Epithelial cell of esophagus (primary cell): ENCODE measurements at regions not wholly inside any gene's neighbourhood (a gene's known extent, or its start where the extent isn't known, plus 50 kb on each side); places are given as distances from the start of the nearest gene placed in this dataset.
A peak's percentile ranks its signal among the peaks of the same experiment; 100 is the strongest.

ENCODE experiments used
- DNase-seq: peaks from one replicate; pipeline ENCODE4 v3.0.0; 2010; ENCODE audit warnings: low read depth
- H3K4me3 ChIP-seq: 2 replicates; pipeline ENCODE4 v1.5.1; 2011; ENCODE audit warnings: mild to moderate bottlenecking, low read length, control low read depth
- TF ChIP-seq, protein P1 (sequence below): IDR thresholded peaks from 2 replicates; pipeline ENCODE4 v1.5.1; 2011; ENCODE audit warnings: low read depth, mild to moderate bottlenecking, low read length, control low read depth, inconsistent platforms; ENCODE audit not compliant: insufficient read depth; ENCODE audit errors: missing control alignments

- peak; percentile 20 for DNase-seq
- H3K4me3 ChIP-seq: no peak overlapping the region
- TF ChIP-seq, protein P1, sequence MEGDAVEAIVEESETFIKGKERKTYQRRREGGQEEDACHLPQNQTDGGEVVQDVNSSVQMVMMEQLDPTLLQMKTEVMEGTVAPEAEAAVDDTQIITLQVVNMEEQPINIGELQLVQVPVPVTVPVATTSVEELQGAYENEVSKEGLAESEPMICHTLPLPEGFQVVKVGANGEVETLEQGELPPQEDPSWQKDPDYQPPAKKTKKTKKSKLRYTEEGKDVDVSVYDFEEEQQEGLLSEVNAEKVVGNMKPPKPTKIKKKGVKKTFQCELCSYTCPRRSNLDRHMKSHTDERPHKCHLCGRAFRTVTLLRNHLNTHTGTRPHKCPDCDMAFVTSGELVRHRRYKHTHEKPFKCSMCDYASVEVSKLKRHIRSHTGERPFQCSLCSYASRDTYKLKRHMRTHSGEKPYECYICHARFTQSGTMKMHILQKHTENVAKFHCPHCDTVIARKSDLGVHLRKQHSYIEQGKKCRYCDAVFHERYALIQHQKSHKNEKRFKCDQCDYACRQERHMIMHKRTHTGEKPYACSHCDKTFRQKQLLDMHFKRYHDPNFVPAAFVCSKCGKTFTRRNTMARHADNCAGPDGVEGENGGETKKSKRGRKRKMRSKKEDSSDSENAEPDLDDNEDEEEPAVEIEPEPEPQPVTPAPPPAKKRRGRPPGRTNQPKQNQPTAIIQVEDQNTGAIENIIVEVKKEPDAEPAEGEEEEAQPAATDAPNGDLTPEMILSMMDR: no peak
Measured at GRCh38 chr14:54040846-54041245, 84.2 kb upstream of the BMP4 start.

GRCh38 chr14:54046250-54046649 is 89.6 kb upstream of the BMP4 start:
- H3K4me3 ChIP-seq: no peak overlapping the region
- no peak for DNase-seq
- TF ChIP-seq, protein P1: no peak

DNA sequence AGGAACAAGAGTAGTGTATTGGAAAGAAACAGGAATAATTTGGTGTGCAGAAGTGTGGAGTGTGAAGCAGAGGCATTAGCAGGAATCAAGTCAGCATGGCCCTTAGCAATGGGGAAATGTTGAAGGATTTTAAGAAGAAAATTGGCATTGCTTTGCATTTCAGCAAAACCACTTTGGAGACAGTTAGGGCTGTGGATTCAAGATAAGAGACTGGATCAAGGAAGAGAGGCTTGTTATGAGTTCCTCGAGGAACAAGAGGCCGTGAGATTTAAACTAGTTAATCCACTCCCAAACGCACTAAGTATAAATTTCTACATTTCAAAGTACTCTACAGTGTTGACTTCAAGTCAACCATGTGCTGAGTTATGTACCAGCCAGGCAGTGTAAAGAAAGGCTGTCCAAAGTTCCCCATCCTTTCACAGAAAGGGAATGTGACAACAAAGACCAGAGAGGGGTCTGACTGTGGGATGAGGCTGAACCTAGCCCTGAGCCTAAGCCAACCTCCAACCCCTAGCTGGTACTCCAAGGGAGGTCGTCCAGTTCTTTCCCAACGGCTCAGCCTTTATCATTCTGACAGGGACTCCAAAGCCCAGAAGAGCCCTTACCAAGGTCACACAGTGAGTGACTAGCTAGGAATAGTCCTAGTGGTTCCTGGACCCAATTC is 91.2 kb upstream of the BMP4 start:
- TF ChIP-seq, protein P1: no peak
- H3K4me3 ChIP-seq: no peak overlapping the region
- no peak for DNase-seq

DNA sequence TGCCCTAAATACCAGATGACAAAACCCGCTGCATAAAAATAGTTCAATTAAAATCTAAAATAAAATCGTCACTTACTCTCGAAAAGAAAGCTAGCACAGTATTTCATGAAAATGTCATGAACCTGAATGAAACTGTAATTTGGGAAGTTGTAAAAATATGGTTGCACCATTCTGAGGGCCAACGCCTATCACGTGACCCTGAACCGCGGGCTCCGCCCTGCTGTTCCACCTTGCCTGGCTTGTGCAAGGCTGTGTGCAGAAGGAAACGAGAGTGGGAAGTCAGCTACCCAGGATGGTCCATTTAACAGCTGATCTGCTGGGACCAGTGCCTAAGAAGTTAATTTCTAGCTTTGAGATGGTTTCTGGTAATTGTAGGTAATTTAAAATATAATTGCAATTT is 91.7 kb upstream of the BMP4 start:
- no peak for DNase-seq
- TF ChIP-seq, protein P1: no peak
- H3K4me3 ChIP-seq: no peak overlapping the region

DNA sequence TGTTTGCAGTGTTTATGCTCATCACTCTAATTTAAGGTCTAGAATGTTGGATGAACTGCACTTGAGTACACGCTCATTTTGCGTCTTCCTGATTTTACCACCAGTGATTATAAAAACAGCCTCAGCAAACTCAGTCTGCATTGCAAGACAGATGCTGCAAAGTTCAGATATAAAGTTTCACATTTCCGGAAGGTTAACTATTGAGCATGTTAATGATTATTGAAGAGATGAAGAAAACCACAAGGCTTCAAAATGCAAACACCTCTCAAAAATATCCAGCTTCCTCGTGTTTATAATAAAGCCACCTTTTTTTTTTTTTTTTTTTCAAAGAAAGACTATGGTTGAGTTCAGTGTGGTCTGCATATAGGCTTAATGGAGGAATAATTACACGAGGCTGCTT is 92.1 kb upstream of the BMP4 start:
- DNase-seq: no peak
- H3K4me3 ChIP-seq: no peak overlapping the region
- TF ChIP-seq, protein P1: no peak

- no peak for DNase-seq
- H3K4me3 ChIP-seq: no peak overlapping the region
- TF ChIP-seq, protein P1: no peak
Measured at GRCh38 chr14:54050759-54051158, 94.1 kb upstream of the BMP4 start.
